GM21447 (cell line): ENCODE measurements at regions not wholly inside any gene's neighbourhood (a gene's known extent, or its start where the extent isn't known, plus 50 kb on each side); places are given as distances from the start of the nearest gene placed in this dataset.

ENCODE experiments used
- ATAC-seq: cut with Tn5 transposase; IDR thresholded peaks from one replicate; pipeline ENCODE4 v1.9.1; 2021; ENCODE audit not compliant: unreplicated experiment

DNA sequence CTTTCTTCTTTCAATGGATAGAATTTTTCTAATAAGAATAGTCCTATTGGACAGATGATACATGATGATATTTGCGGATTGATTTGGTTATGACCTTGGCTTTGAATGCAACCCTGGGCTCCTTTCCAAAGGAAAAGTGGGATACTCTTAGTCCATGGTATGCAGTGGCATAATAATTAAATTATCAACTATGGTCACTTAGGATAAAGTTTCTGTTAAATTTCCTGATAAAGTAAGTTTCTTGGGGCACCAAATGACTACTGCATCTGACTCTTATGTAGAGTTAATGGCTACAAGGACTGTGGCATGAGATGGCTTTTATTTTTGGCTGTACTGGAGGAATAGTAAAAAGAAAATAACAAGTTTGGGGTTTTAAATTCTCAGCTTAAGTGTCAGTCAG is 126.7 kb downstream of the QPCT start:
- no peak for ATAC-seq

DNA sequence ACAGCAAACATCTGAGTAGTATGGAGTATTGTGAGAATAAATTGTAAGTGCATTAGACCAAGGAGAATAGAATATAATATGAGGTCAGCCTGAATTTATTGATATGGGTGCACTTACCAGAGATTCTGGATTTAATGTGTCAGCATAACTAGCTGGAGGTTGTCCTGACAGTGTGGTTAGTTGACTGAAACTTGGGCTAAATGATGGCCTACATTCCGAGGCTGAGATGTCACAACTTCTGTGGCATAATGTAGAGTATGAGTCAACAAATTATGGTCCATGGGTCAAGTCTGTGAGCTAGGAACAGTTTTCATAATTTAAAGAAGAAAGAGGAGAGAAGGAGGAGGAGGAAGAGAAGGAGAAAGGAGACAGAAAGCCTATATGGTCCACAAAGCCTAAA is 127.6 kb downstream of the QPCT start:
- no peak for ATAC-seq

DNA sequence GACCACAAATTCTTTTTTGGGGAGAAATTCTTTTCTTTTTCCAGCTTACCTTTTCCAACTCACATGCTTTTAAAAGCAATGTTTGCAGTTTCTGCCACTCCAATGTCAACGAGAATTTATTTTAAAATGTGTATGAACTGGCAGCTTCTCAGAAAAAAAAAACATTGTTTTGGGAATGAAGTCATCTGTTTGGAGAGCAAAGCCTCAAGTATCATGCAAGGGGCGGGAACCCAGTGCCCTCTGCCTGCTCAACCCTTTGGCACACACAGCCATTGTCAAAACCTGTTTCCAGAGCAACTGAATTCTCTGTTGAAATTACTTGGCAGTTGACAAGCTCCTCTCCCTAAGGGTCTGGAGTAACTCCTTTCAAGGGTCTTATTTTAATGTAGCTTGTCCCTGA is 128.5 kb downstream of the QPCT start:
- ATAC-seq = no peak

DNA sequence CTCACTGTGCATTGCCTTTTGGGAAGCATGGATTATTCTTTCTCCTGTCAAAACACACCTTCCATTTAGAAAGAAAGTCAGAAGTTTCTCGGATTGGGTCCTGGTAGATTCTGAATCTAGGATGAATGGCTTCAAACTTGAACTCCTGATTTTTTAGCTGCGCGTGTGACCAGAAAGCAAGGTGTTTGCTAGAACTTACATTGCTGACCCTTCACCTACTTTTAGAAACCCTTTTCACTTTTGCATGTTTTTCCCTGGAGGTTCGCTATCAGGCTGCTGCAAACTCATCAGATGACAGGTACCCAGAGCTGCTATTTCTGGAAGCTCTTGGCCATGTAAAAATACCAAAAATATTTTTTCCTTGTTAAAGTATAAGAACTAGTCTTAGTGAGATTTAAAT is 132.0 kb downstream of the QPCT start:
- no peak for ATAC-seq

DNA sequence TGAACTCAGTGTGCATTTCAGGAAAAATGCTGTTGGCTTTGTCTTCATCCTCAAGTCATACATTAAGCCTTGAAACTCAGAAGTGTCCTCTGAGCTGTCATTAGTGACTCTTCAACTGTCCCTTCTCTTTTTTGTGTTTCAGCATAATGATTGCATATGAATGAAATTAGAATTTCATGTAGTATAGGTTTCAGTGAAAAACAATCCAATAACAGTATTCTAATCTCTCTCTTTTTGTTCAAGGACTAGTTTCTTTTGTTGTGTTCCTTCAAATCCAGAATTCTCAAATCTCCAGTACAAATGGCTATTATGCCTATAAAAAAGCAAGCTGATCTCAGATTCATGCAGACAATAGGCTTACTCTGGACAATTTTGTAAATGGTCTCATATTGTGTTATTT is 133.5 kb downstream of the QPCT start:
- no peak for ATAC-seq

DNA sequence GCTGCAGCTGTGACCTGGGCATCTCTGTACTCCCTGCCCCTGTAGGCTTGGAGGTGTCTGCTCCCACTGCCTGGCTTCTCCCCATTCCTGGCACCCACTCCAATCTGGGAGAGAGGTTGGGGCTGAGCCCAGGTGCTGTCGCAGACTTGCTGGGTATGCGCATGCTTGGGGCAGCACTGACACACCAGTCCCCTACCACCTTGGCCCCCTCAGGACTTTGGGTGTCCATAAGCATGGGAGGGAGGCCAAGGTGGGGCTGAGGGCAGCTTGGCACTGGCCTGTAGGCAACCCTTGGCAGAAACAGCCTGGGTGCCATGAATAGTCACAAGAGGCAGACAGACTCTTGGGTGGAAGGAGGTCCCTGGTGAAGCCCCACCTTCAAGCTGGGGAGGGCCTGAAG is 136.8 kb downstream of the QPCT start:
- no peak for ATAC-seq

DNA sequence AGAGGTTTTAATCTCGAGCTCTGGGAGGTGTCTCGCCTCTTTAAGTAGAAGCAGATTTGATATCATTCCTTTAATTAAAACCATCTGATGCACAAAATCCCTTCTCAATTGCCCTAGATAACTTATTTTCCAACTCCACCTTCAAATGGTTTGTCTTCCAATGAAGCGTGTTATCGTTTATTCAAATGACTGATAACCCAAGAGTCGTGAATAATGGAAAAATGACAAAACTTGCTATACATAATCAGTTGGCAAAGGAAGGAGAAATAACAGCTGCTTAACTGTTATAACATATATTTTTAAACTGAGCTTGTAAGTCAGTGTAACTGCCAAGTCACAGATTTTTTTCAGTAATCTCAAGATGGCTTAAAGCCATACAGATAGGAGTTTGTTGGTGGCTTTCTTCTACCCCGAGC is 144.6 kb downstream of the QPCT start:
- ATAC-seq = no peak

DNA sequence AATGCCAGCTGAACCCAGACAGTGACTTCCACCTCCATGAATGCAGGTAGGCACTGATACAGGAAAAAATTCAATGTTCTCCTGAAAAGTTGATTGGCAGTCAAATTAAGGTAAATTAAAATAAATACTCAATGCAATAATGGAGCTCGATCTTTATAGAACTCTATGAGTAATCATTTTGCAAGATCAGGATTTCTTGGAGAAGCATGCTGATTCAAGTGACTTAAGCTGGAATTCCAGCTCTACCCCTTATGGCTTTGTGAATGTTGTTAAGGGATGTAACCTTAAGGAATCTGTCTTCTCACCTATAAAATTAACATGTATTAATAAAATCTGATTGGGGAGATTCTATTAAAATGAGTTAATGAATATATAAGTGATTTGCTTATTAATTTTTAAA is 145.1 kb downstream of the QPCT start:
- ATAC-seq = no peak

DNA sequence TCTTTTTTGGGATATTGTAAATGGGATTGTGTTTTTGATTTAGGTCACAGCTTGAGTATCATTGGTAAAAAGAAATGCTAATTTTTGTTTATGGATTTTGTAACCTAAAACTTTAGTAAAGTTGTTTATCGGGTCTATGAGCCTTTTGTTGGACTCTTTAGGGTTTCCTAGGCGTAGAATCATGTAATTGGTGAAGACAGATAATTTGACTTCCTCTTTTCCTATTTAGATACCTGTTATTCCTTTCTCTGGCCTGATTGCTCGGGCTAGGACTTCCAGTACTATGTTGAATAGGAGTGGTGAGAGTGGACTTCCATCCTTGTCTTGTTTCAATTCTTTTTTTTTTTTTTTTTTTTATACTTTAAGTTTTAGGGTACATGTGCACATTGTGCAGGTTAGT is 149.0 kb downstream of the QPCT start:
- no peak for ATAC-seq

DNA sequence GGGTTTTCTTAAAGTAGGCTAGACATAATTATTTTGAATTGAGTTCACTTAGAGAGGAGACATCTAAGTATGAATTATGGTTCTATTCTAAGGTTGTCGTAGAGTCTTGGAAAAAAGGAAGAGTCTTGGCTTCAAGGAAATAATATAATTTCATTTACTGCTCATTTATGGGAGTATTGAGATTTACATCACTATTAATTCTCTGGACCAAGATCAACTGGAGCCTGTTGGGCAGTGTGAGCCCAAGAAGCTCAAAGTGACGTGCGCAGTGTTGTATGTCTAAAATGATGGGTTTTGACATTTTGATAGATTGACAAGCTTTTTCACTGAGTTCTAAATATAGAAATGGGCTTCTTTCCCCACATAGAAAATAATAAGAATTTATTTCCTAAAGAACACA is 154.7 kb downstream of the QPCT start:
- ATAC-seq = no peak

DNA sequence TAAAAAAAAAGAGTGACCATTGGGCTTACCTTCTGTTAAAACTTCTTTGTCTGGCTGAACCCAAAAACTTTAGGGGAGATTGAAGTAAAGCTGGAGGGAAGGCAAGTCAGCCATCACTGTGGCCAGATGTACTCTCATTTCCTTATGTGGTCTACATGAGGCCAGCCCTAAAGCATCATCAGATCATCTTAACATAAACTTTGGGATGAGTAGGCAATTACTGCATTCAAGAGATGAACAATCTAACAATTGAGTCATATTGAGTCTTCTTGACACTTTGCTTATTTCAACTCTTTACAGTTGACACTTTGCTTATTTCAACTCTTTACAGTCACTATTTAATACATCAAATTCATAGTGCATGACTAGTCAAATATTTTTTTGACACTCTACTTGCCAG is 155.6 kb downstream of the QPCT start:
- ATAC-seq = no peak

DNA sequence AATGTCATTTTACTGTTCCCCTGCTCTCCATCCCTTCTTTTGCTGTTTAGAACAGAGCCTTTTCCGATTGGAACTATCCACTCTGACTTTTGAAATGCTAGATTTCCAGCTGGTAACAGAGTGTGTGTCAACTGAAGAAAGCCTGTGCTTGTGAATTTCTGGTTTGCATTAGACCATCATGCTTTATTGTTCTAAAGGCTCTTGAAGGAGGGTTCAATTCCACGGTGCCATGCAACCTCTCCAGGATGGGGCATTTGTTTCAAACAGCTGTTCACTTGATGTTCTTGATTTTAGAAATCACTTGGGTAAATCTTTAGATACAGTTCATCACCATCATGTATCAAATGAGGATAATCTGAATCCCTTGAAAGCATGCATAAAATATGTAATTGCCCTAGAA is 156.7 kb downstream of the QPCT start:
- no peak for ATAC-seq

DNA sequence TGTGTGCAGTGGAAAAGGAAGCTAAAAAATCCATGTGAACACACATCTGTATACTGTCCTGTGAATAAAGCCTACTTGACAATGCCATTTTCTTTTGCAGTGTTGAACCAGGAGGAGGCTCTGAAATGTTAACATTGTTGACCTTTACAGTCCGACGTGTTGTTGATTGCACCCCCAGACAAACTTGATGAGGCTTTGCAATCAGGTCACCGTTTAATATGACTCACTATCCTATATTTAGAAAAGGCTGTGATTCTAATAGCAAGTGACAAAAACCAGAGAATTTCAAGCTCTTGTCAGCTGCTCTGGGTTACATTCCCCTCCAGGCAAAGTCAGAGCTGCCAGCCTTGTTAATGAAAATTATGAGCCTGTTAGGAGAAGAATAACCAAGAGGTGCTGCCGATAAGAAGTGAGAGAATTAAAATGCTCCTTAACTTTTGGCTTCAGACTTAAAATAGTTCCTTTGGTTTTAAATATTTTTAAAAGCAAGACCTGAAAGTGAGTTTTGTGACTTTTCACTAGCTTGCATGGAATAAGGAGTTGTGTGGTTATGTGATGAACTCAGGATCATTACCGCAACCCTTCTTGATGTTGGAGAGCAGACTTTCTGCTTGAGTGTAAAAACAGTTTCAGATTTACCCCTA is 162.1 kb downstream of the QPCT start:
- no peak for ATAC-seq

DNA sequence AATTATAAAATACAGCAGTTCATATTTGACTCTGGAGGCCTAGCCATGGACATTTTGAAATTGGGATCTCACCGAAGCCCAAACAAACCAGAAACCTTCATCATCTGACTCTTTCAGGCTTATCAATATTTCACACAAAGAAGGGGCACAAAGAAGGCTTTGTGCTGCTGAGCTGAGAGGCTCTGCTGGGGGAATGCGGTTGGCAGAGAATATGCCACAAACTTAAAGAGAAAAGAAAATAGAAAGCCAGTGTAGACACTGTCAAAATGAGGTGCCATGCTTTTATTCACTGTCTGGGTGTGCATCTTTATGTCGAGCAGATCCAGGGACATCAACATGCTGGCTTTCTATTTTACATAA is 162.6 kb downstream of the QPCT start:
- no peak for ATAC-seq

DNA sequence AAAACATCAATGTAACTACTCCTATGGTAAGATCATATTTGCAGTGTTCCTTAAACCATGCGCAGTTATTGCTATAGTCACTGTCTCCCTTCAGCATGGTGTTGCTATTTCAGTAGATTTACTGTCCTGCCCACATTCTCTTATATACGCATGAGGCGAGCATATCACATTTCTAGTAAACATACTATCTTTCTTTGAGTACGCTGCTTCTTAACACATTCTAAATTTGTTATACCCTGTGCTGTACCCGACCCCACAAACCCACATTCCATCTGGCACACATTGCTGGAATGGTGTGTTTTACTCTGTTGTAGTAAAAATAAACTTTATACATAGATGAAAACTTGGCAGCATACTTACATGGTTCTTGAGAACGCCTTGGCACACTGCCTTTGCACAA is 163.3 kb downstream of the QPCT start:
- ATAC-seq = no peak

DNA sequence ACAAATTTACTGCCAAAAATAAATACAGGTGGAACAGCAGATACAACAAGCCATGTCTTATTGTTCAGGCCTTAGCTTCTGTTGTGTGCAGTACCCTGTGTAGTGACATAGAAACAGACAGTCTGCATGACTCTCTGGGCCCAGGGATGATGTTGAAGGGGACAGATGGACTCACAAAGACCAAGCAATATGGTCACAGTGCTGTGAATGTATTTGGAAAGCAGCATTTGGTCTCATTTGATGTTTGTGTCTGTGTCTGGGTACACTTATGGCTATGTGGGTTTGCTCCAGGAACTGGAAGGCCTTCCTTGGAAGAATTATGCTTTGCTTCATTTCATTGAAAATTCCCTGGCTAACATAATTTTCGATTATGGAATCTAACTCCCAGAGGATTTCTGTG is 158.5 kb downstream of the CDC42EP3 start:
- no peak for ATAC-seq

DNA sequence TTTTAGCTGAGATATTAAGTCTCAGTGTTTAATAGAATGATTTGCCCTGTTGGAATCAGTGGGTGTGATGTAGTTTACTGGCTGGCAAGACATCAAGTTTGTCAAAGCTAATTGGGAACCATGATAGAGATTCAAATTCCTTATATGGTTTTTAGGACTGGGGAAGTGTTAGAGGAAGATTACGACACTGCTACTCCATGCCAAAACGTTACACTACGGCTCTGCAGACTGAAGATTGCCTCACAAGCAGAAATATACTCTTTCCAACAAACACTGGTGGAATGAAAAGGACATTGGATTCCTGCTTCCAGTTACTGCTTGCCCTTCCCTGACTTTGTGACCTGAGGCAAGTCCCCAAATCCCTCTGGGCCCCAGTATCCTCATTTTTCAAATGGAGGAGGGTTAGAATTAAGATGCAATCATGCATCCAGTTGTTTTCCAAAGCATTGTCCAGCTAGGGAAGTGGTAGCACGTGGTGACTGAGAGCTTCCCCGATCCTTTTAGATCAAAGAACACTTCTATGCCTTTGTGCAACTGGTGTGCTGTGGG is 147.6 kb downstream of the CDC42EP3 start:
- ATAC-seq = no peak

DNA sequence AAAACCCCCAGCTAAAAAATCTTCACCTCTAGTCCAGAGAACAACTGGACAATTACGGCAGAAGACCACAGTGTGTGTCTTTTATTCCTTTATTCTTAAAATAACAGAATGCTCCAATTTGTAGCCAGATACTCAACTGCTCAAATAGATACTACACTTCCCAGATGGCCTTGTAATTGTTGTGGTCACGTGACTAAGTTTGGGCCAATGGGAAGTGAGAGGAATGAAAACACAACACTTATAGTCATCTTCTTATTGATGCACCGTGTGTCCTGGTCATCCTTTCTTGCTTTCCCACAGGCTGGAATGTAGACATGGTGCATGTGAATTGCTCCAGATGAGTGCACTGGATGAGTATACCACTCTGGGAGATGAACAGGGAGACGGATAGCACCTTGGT is 145.1 kb downstream of the CDC42EP3 start:
- ATAC-seq = no peak

DNA sequence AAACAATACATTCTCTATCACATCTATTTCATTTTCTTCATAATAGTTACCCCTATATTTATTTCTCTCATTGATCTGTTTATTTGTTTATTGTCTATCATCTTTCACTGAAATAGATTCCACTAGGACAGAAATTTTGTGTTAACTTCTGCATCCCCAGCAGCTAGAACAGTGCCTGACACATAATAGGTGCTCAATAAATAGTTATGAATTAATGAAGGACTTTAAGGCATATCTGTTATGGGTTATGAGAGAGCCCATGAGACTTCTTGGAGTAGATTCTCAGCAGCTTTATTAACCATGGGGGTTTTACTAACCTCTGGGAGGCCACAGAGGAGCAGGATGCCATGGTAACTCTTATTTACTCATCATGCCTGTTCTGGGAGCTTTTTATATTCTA is 144.6 kb downstream of the CDC42EP3 start:
- ATAC-seq = no peak

DNA sequence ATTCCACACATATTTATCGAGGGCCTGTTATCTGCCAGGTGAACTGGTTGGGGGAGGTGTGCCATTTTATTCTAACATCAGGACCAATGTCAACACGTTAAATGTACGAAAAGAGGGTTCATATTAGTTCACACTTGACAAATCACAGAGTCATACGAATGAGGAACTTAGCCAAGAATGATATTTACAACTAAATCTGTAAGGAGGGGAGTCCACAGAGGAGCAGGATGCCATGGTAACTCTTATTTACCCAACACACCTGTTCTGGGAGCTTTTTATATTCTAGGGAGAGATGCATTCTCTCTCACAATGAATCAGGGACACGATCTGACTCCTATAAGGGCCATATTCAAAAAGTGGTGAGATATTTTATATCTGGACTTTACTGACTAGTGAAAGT is 144.1 kb downstream of the CDC42EP3 start:
- no peak for ATAC-seq

DNA sequence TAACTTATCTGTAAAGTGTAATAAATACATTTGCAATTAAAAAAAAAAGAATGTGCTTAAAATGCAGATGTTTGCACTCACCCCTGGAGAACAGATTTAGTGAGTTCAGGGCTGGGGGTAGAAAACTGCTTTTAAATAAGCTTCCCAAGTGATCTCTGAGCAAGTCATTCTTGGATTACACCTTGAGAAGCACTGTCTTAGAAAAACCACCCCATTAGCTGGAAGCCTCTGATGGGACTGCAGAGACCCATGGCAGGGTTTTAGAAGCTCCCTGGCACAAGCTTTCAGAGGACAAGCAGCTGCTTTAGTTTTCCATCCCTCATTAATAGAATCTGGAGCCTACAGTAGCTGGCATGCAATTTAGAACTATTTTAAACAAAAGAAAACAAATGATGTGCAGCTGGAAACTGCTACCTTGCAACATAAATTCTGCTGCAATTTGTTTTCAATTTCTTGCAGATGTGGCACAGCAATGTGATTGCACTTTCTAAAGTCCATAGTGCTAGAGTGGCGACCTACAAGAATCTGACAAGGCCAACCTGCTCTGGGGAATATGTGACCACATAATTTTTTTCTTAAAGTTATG is 141.5 kb downstream of the CDC42EP3 start:
- no peak for ATAC-seq

DNA sequence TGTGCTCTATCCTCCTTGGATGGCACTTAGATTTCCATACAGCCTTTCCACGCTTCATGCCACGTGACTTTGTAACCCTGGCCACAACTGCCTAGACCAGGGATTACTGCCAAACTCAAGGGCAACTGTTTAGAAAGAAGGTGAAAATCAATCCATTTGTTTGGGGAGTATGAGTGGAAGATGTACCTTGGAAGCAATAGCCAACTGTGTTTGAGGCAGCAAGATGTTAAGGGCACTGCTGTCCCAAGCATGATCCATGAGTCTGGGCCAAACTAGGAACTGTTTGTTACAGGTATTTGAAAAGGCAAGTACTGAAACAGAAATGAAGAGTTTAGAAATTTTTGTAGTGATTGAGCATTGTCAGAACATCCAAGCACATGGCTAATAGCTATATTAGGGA is 138.9 kb downstream of the CDC42EP3 start:
- ATAC-seq = no peak

DNA sequence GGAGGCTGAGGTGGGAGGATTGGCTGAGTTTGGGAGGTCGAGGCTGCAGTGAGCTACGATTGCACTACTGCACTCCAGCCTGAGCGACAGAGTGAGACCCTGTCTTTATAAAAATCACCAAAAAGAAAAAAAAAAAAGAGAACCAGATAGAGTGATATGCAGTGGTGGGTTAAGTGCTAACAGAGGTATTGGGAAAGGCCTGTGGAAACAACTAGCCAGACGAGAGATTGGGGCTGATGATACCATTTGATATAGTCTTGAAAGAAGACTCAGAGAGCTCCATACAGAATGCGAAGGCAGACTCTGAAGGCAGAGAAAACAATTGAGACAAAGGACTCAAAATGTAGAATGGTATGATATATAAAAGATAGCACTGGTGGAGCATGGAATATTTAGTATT is 134.1 kb downstream of the CDC42EP3 start:
- ATAC-seq = no peak
